Peyer's patch (tissue), 4 donors: ENCODE measurements at regions not wholly inside any gene's neighbourhood (a gene's known extent, or its start where the extent isn't known, plus 50 kb on each side); places are given as distances from the start of the nearest gene placed in this dataset.

ENCODE experiments used
- DNase-seq, 3 donors: peaks; one replicate each; pipeline ENCODE4 v3.0.0-alpha.2; 2017 to 2019
- H3K27ac ChIP-seq, 4 donors: fragments of 200-600 bp; sonication (generic); one replicate each; pipeline ENCODE4 v1.5.1; 2016 to 2019
- H3K27me3 ChIP-seq, 2 donors: fragments of 200-600 bp; sonication (generic); one replicate each; pipeline ENCODE4 v1.5.1; 2019
- H3K36me3 ChIP-seq, 3 donors: fragments of 200-600 bp; sonication (generic); one replicate each; pipeline ENCODE4 v1.5.1; 2016 to 2019
- H3K4me1 ChIP-seq, 4 donors: fragments of 200-600 bp; sonication (generic); one replicate each; pipeline ENCODE4 v1.5.1; 2016 to 2019
- H3K4me3 ChIP-seq, 4 donors: fragments of 200-600 bp; sonication (generic); 1 replicate in 3 of 4; 2 replicates in 1 of 4; pipeline ENCODE4 v1.5.1; 2016 to 2019; ENCODE audit warnings: mild to moderate bottlenecking in 1 of 4
- H3K9me3 ChIP-seq, 4 donors: fragments of 200-600 bp; sonication (generic); one replicate each; pipeline ENCODE4 v1.5.1; 2016 to 2019; ENCODE audit warnings: mild to moderate bottlenecking in 1 of 4
- POLR2A ChIP-seq, 2 donors: fragments of 450-650 bp; IDR thresholded peaks; one replicate each; pipeline ENCODE4 v1.5.1; 2017; ENCODE audit warnings: antibody characterized with exemption in 2 of 2, mild to moderate bottlenecking in 2 of 2, moderate library complexity in 2 of 2
- TF ChIP-seq, protein P1 (sequence below), 6 experiments: fragments of 450-650 bp in 4 of 6; fragments of 200-600 bp in 2 of 6; sonication (generic) in 1 of 6; IDR thresholded peaks; one replicate each; pipeline ENCODE4 v1.5.1; 2017 to 2019; ENCODE audit warnings: antibody characterized with exemption in 6 of 6, mild to moderate bottlenecking in 3 of 6, moderate library complexity in 1 of 6

GRCh38 chr5:33261305-33261704, 179.5 kb upstream of the TARS1 start:
- Histone ChIP-seq H3K36me3 (no peaks in the 10 kb centered on the region), H3K9me3 (no peaks in the 10 kb centered on the region), H3K27me3 (no peaks in the 10 kb centered on the region), H3K4me3 (no peak overlapping the region), H3K27ac (no peak overlapping the region), H3K4me1 (no peaks in the 10 kb centered on the region)
- no peak for TF ChIP-seq POLR2A (IDR thresholded peaks at IDR 0.05)
- TF ChIP-seq, protein P1, sequence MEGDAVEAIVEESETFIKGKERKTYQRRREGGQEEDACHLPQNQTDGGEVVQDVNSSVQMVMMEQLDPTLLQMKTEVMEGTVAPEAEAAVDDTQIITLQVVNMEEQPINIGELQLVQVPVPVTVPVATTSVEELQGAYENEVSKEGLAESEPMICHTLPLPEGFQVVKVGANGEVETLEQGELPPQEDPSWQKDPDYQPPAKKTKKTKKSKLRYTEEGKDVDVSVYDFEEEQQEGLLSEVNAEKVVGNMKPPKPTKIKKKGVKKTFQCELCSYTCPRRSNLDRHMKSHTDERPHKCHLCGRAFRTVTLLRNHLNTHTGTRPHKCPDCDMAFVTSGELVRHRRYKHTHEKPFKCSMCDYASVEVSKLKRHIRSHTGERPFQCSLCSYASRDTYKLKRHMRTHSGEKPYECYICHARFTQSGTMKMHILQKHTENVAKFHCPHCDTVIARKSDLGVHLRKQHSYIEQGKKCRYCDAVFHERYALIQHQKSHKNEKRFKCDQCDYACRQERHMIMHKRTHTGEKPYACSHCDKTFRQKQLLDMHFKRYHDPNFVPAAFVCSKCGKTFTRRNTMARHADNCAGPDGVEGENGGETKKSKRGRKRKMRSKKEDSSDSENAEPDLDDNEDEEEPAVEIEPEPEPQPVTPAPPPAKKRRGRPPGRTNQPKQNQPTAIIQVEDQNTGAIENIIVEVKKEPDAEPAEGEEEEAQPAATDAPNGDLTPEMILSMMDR (IDR thresholded peaks at IDR 0.05) = no peak
- no peak for DNase-seq

DNA sequence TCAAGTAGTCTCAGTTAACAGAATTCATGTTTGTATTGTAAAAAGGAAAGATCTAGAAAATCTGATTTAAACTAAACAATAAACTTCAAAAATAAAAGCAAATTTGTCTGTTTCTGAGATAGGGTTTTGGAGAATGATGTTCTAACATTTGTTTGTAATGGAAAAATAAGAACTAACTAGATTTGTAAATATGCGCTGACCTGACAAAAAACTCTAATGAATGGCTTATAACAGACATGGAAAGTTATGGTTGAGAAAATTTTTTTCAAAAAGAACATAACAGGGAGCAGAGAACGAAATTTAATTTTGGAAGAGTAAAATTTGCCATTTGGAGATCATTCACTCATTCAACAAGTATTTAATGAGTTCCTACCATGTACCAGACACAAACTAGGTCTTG, 179.0 kb upstream of the TARS1 start:
- DNase-seq = no peak
- no peaks in the 10 kb centered on the region for H3K36me3 ChIP-seq

DNA sequence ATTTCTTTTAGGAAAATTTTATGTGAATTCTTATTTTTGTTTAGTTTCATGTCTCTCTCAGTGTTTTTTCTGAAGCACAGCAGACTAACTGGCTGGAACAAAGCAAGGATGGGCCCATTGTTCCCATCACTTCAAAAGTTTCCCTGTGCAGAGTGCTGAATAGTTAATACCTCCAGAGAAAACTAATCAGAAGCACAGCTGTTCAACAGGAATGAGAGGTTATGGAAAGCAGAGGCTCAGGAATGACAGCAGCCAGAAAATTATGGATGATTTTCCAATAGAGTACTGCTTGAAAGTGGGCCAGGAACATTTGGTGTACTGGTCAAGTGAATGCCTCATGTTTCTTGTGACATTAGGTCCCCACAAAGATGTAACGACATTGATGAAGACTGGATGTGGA, 173.0 kb upstream of the TARS1 start:
- H3K9me3 ChIP-seq = no peaks in the 10 kb centered on the region
- no peaks in the 10 kb centered on the region for H3K36me3 ChIP-seq
- no peak for TF ChIP-seq POLR2A (IDR thresholded peaks at IDR 0.05)
- TF ChIP-seq, protein P1 (IDR thresholded peaks at IDR 0.05) = no peak
- H3K4me1 ChIP-seq = no peaks in the 10 kb centered on the region
- no peak overlapping the region for H3K4me3 ChIP-seq
- no peaks in the 10 kb centered on the region for H3K27me3 ChIP-seq
- no peak for DNase-seq
- H3K27ac ChIP-seq = no peak overlapping the region

More for the DNA sequence above, 179.0 kb upstream of the TARS1 start:
- H3K9me3 ChIP-seq = no peaks in the 10 kb centered on the region
- H3K27me3 ChIP-seq = no peaks in the 10 kb centered on the region
- TF ChIP-seq, protein P1 (IDR thresholded peaks at IDR 0.05) = no peak
- no peak for TF ChIP-seq POLR2A (IDR thresholded peaks at IDR 0.05)
- no peaks in the 10 kb centered on the region for H3K4me1 ChIP-seq
- no peak overlapping the region for H3K4me3 ChIP-seq
- no peak overlapping the region for H3K27ac ChIP-seq

GRCh38 chr5:33268374-33268773, 172.4 kb upstream of the TARS1 start:
- TF ChIP-seq POLR2A (IDR thresholded peaks at IDR 0.05) = no peak
- TF ChIP-seq, protein P1 (IDR thresholded peaks at IDR 0.05) = no peak
- Histone ChIP-seq H3K36me3 (no peaks in the 10 kb centered on the region), H3K4me1 (no peaks in the 10 kb centered on the region), H3K9me3 (no peaks in the 10 kb centered on the region), H3K27ac (no peak overlapping the region), H3K4me3 (no peak overlapping the region), H3K27me3 (no peaks in the 10 kb centered on the region)
- no peak for DNase-seq

DNA sequence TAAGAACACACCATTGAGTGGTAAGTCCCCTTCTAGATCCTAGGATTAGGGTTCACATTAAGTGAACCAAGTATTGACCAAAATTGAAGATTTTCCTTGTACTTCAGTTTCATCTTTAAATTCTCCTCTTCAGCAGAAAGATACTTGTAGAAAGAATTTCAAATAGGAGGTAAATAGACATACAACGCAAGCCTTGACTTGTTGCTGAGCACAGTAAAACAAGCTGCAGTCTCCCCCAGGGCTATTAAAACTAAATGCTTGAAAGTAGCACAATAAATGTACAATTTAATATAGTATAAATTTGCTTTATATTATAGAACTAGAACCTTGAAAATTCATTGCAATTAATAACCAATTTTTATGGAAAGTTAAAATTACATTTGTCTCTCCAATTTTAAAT, 170.1 kb upstream of the TARS1 start:
- no peak for DNase-seq
- Histone ChIP-seq H3K4me1 (no peaks in the 10 kb centered on the region), H3K27ac (no peak overlapping the region), H3K4me3 (no peak overlapping the region), H3K9me3 (no peaks in the 10 kb centered on the region), H3K27me3 (no peaks in the 10 kb centered on the region), H3K36me3 (no peaks in the 10 kb centered on the region)
- no peak for TF ChIP-seq POLR2A (IDR thresholded peaks at IDR 0.05)
- TF ChIP-seq, protein P1 (IDR thresholded peaks at IDR 0.05) = no peak

GRCh38 chr5:33271606-33272005, 169.2 kb upstream of the TARS1 start:
- no peaks in the 10 kb centered on the region for H3K4me1 ChIP-seq
- no peak overlapping the region for H3K27ac ChIP-seq
- DNase-seq = no peak
- no peak overlapping the region for H3K4me3 ChIP-seq
- no peaks in the 10 kb centered on the region for H3K27me3 ChIP-seq
- no peaks in the 10 kb centered on the region for H3K9me3 ChIP-seq
- TF ChIP-seq POLR2A (IDR thresholded peaks at IDR 0.05) = no peak
- TF ChIP-seq, protein P1 (IDR thresholded peaks at IDR 0.05) = no peak
- H3K36me3 ChIP-seq = no peaks in the 10 kb centered on the region
